Bronchial epithelial cell (primary cell): ENCODE measurements at regions not wholly inside any gene's neighbourhood (a gene's known extent, or its start where the extent isn't known, plus 50 kb on each side); places are given as distances from the start of the nearest gene placed in this dataset.
A peak's percentile ranks its signal among the peaks of the same experiment; 100 is the strongest.

Experiments
- DNase-seq: peaks from one replicate; pipeline ENCODE4 v3.0.0-alpha.2; 2010; ENCODE audit warnings: low read depth
- FAIRE-seq: peaks from 2 replicates; lab custom pipeline; 2011; peaks lifted over from hg19 to GRCh38; lab: Jason Lieb, UNC
- H3K27me3 ChIP-seq: 2 replicates; pipeline ENCODE4 v1.5.1; 2011; ENCODE audit warnings: low read length; ENCODE audit not compliant: control insufficient read depth, insufficient read depth
- H3K36me3 ChIP-seq: 2 replicates; pipeline ENCODE4 v1.5.1; 2011; ENCODE audit warnings: low read length; ENCODE audit not compliant: control insufficient read depth, insufficient read depth
- H3K4me3 ChIP-seq: 2 replicates; pipeline ENCODE4 v1.5.1; 2011; ENCODE audit warnings: mild to moderate bottlenecking, low read depth, low read length, control low read depth
- TF ChIP-seq, protein P1 (sequence below): IDR thresholded peaks from 2 replicates; pipeline ENCODE4 v1.5.1; 2011; ENCODE audit warnings: mild to moderate bottlenecking, moderate library complexity, low read length, control low read depth, inconsistent platforms; ENCODE audit not compliant: insufficient read depth, severe bottlenecking

DNA sequence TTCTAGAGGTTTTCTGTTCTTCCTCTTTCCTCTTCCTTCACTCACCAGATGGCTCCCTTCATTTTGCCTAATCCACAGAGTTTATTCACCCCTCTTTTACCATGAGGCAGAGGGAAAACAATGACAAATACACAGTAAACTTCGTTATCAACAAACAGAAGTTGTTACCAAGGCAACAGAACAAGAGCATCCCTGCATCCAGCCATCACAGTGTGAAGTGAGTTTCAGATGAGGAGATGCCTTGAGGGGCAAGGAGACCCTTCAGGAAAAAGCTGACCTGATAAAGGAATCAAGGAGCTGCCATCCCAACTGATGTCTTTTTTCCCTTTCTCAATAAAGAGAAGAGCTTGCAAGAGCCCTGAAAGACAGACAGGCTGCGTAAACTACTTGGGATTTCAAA is 195.3 kb downstream of the BRINP2 start:
- FAIRE-seq (no peak), DNase-seq (no peak)
- H3K36me3 ChIP-seq = no peaks in the 10 kb centered on the region
- TF ChIP-seq, protein P1, sequence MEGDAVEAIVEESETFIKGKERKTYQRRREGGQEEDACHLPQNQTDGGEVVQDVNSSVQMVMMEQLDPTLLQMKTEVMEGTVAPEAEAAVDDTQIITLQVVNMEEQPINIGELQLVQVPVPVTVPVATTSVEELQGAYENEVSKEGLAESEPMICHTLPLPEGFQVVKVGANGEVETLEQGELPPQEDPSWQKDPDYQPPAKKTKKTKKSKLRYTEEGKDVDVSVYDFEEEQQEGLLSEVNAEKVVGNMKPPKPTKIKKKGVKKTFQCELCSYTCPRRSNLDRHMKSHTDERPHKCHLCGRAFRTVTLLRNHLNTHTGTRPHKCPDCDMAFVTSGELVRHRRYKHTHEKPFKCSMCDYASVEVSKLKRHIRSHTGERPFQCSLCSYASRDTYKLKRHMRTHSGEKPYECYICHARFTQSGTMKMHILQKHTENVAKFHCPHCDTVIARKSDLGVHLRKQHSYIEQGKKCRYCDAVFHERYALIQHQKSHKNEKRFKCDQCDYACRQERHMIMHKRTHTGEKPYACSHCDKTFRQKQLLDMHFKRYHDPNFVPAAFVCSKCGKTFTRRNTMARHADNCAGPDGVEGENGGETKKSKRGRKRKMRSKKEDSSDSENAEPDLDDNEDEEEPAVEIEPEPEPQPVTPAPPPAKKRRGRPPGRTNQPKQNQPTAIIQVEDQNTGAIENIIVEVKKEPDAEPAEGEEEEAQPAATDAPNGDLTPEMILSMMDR = no peak
- H3K27me3 ChIP-seq = no peaks in the 10 kb centered on the region
- no peak overlapping the region for H3K4me3 ChIP-seq

DNA sequence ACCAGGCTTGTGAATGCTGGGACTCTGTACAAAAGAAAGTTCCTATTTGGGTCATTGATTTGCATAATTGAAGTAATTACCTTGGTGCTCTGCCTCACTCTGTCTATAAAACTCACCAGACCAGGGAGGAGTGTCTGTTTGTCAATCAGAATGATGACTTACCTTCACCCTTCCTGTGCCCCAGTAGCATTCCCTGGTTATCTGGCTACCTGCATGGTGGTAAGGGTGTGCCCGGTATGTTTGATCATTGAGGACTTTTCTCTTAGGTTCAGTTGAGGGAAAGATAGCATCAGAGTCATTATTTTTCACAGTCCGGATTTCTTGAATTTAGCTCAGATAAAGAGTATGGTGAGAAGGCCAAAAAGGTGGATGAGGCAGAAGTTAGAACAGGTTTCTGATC is 190.0 kb downstream of the BRINP2 start:
- Histone ChIP-seq H3K27me3 (no peaks in the 10 kb centered on the region), H3K36me3 (no peaks in the 10 kb centered on the region), H3K4me3 (no peak overlapping the region)
- FAIRE-seq (peak; percentile 58), DNase-seq (no peak)
- TF ChIP-seq, protein P1 = no peak

DNA sequence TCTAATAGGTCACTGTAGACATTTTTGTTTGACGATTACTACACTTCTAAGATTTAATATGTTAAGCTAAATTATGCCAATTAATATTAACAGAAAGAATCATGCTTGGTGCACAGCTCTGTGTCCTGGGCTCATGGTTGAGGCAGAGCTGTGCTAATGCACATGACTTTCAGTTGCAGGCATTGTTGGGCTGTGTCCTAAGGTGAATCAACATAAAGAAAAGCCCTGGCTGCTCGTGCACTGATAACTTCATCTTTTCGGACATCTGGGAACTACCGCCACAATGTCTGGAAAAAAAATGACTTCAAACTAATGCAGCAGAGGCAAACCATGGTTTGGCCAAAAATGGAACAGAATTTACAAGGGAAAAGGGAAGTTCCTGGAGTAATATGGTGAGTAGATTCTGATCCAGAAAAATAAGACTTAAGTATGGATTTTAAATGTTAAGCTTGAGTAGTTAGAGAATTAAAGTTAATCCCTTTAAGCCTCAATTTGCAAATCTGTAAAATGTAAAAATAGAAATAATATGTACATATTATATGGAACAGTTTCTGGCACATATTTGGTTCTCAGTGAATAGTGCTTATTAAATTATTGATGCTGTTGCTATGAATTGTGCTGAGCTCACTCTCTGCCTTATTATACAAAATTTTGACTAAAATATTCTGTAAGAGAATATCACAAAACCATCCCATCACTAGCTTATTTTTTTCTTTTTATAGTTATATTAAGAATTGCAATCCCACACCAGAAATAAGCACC is 186.1 kb downstream of the BRINP2 start:
- Histone ChIP-seq H3K27me3 (peaks cover 4% of the 10 kb centered on the region), H3K4me3 (no peak overlapping the region), H3K36me3 (no peaks in the 10 kb centered on the region)
- no peak for DNase-seq
- no peak for FAIRE-seq
- TF ChIP-seq, protein P1 = no peak

DNA sequence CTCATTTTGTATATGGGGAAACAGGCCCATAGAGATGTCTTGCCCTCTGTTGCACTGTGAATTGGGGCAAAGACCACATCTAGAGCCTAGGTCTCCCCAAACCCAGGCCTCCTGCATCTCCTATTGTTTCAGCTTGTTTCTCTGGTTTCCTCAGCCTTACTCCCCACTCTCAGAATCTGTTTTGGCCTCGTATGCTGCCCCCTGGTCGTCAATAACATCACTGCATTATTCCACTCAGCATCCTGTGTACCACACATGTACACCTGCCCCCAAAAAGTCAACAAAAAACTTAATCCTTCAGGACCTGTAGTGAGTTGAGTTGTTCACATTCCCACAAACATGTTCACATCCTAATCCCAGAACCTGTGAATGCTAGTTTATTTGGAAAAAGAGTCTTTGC is 184.8 kb downstream of the BRINP2 start:
- TF ChIP-seq, protein P1 = peak; percentile 62
- Histone ChIP-seq H3K4me3 (no peak overlapping the region), H3K27me3 (peaks cover 4% of the 10 kb centered on the region), H3K36me3 (no peaks in the 10 kb centered on the region)
- FAIRE-seq (no peak), DNase-seq (peak; percentile 47)

DNA sequence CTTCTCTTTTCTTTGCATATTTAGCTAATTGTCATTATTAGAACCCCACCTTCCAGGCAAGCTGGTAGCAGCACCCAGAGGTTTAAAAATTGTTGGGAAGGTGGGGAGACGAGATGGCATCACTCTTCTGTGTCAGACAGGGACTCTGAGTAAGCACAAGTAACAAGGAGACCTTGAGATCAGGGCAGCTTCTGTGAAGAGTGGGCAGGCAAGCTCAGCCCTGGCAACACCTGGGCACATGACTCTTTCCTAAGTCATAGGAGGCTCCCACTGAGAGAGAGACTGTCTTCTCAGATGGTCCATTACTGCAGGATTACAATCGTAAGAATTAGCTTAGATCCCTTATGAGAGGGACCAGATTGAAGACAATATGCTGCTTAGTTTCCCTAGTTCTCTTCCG is 183.5 kb downstream of the BRINP2 start:
- Histone ChIP-seq H3K36me3 (no peaks in the 10 kb centered on the region), H3K27me3 (peaks cover 4% of the 10 kb centered on the region), H3K4me3 (no peak overlapping the region)
- TF ChIP-seq, protein P1 = no peak
- FAIRE-seq = peak; percentile 7
- no peak for DNase-seq
